Stimulated activated CD8-positive, alpha-beta memory T cell treated with anti-CD3 and anti-CD28 coated beads, Interleukin-15, amount 100 ng/mL, for 4 hours (primary cell): ENCODE measurements at regions not wholly inside any gene's neighbourhood (a gene's known extent, or its start where the extent isn't known, plus 50 kb on each side); places are given as distances from the start of the nearest gene placed in this dataset.
"Not testable (repeated sequence)": the region's sequence is repeated elsewhere in the genome, so short reads cannot be mapped to it uniquely, and the experiment has no call there.

ENCODE experiments used
- DNase-seq, 2 donors: peaks; one replicate each; pipeline ENCODE4 v3.0.0-alpha.2; 2020; ENCODE audit warnings: low read depth in 2 of 2

DNA sequence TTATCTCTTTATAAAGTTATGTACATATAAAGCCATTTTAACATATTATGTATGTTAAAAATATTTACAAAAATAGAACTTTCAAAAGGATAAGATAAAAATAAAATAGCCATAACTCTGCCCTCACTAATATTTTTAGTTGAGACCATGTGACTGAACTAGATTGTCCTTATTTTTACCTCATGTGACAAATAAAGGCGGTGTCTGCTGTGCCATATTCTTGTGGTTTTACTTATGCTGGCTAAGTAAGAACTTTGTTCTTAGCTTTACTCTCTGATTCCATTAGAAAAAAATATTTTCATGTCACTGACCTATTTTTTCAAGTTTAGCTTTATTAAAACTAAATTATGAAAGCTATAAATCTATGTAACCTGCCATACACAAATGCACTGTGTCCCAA lies 135.6 kb upstream of the TSC22D1 start:
- DNase-seq: no peak

GRCh38 chr13:44710576-44710975 lies 134.4 kb upstream of the TSC22D1 start:
- DNase-seq: no peak

GRCh38 chr13:44704811-44705210 lies 128.7 kb upstream of the TSC22D1 start:
- not testable (repeated sequence) for DNase-seq

DNA sequence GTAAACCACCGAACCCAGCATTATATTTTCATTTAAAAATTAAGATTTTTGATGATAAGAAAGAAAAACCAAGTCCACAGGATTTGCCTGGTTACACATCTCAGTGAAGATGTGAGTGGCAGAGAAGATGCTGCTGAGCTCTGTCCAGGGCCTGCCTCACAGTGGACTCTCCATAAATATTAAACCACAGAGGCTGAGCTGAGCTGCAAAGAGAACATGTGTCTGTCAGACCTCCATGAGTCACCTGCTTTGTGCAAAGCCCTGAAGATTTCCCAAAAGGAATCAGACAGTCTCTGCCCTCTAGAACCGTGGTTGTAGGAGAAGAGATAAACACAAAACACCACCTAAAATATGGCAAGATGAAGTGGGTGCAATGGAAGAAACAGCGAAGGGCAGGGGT lies 127.2 kb upstream of the TSC22D1 start:
- DNase-seq: no peak

DNA sequence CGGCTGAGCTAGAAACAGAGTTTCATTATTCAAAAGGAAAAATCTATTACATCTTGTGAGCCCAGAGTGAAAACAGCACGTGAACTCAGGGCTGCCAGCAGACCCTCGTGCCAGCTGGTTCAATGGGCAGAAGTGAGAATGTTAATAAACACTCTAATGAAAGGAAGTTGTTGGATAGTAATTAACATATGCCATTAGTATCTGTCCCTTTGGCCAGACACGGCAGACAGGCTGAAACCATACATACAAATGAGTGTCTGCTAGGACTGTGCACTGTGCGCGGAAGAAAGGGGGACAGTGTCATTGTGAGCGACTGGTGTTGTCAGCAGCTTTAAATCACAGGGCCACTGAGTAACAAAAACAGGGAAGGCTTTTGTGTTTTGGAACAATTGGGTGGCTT lies 121.9 kb upstream of the TSC22D1 start:
- DNase-seq: no peak

DNA sequence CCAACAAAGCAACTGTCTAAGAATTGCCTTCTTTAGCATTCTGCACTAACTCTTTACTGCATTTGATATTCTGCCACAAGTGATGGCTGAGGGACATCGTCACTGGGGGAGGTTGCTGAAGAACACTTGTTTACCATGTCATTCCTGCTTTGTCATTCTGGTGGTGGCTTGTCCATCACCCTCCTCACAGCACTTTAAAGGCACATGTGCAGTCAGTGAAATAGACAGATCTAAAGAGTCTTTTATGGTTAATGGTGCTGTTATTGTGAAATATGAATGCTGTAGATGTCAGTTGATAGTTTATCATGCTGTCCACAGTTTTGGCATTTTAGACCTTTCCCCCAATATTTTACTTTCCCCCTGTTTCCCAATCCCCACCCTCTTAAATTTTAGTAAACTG lies 120.9 kb upstream of the TSC22D1 start:
- DNase-seq: no peak

GRCh38 chr13:44695520-44695919 lies 119.4 kb upstream of the TSC22D1 start:
- no peak for DNase-seq

- DNase-seq: no peak
These were observed 118.7 kb upstream of the TSC22D1 start for GRCh38 chr13:44694842-44695241.

DNA sequence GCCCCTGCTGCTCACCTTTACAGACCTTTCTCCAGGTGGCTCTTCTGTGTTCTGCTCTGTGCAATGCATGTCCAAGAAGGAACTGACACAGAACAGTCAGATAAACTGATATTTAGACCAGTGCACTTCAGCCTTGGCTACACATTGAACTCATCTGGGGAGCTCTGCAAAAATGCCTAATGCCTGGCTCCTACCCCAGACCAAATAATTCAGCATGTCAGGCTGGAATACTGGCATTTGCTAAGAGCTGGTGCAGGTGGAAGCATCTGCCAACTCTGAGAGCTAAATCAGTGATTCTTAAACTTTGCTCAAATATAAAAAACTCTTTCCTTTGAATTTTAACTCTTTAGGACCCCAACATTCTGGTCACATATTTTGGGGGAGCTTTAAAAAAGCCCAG lies 118.2 kb upstream of the TSC22D1 start:
- no peak for DNase-seq

DNA sequence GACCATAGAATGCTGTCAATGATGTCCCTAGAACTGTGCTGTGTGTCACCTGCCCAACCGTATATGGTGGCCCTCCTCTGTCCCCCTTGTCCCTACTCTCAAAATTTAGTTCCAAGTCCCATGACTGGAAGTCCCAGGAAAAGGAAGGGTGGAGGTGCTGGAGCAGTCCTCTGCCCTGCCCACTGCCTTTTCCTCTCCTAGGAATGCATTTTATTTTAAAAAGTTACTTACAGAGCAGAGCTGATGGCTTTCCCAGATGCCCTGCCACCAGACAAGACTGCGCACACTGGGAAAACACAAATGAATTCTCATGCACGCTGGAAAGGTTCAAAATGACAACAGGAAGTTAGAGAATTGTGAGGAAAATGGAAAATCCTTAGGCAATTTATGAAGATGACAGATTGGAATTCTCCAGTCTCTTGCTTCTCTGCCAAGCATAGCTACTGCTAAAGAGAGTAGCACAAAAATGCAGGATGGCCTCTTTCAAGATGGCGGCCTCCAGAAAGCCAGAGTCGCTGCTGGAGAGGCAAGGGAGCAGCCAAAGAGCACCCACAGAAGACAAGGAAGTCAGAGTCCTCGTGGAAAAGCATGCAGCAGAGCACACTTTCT lies 117.1 kb upstream of the TSC22D1 start:
- DNase-seq: no peak

- no peak for DNase-seq
These were observed 116.1 kb upstream of the TSC22D1 start for GRCh38 chr13:44692173-44692713.

GRCh38 chr13:44690376-44690775 lies 114.2 kb upstream of the TSC22D1 start:
- no peak for DNase-seq

- DNase-seq: no peak
These were observed 112.5 kb upstream of the TSC22D1 start for GRCh38 chr13:44688652-44689051.

GRCh38 chr13:44686531-44686934 lies 110.4 kb upstream of the TSC22D1 start:
- no peak for DNase-seq

- no peak for DNase-seq
These were observed 109.5 kb upstream of the TSC22D1 start for GRCh38 chr13:44685641-44686040.

DNA sequence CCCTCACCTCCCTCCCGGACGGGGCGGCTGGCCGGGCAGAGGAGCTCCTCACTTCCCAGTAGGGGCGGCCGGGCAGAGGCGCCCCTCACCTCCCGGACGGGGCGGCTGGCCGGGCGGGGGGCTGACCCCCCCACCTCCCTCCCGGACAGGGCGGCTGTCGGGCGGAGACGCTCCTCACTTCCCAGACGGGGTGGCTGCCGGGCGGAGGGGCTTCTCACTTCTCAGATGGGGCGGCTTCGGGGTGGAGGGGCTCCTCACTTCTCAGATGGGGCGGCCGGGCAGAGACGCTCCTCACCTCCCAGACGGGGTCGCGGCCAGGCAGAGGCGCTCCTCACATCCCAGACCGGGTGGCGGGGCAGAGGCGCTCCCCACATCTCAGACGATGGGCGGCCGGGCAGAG lies 106.3 kb upstream of the TSC22D1 start:
- not testable (repeated sequence) for DNase-seq

GRCh38 chr13:44680746-44681355 lies 104.7 kb upstream of the TSC22D1 start:
- DNase-seq: no peak

DNA sequence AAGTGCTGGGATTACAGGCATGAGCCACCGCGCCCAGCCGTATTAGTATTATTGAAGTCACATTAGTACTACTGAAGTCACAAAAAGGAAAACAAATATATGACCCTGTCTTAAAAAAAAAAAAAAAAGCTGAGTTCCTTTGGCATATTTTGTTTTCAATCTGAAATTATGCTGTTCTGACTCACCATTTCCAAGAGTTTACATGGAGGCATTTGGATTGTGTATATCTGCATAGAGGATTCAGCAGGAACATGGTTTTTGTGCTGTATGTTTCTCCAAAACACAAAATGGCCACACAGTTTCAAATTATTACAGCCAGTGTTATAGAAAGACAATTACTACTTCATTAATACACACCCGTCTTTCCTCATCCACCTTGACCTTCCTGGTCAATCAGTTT lies 103.5 kb upstream of the TSC22D1 start:
- DNase-seq: no peak

DNA sequence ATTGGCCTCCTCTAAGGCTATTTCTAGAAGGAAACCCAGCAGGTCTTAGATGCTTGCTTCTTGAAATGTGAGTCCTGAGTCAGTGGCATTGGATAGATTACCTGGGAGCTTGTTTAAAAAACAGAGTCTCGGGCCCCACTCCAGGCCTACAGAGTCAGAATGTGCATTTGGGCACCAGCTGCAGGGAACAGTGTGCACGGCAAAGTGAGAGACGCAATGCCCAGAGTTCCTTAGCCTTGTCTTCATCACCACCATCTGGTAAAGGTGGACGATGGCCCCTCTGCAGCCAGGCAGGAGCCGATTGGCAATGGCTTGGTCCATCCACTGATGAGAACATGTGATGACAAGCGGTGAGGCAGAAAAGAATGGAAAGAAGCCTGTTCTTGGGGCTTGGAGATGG lies 102.1 kb upstream of the TSC22D1 start:
- no peak for DNase-seq

GRCh38 chr13:44676534-44676933 lies 100.4 kb upstream of the TSC22D1 start:
- no peak for DNase-seq

DNA sequence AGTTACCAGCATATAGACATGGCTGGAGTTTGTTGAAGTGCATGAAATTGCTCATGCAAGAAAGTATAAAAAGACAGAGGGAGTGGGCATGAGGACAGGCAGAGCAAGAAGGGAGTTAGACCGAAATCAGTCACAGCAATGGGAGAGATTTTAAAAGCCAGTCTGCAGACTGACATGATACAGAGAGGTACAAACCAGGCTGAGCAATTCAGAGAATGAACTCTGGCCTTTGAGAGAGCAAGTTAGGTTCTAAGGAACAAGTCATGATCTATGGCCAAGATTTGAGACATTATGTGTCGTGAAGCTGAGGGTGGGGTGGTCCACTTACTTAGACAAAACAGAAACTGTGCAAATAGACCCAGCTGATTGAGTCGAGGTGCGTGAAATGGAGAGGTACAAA lies 93.4 kb upstream of the TSC22D1 start:
- DNase-seq: no peak

DNA sequence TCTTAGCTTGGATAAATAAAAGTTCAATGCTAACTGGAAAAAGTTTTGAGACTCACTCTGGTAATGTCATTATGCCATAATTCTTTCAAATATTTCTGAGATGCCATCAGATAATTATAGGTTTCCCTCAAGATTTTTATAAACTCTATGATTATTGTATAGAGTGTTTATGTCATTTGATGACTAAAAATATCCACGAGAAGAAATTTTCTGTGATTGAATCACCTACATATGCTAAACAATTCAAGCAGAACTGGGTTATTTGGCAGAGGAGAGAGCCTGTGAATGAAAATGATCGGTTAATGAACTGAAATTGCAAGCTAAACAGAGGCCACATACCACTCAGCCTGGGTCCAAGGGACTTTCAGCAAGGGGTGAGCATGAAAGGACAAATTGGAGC lies 92.6 kb upstream of the TSC22D1 start:
- no peak for DNase-seq

GRCh38 chr13:44667943-44668342 lies 91.8 kb upstream of the TSC22D1 start:
- DNase-seq: no peak

- not testable (repeated sequence) for DNase-seq
These were observed 90.4 kb upstream of the TSC22D1 start for GRCh38 chr13:44666538-44666937.
